Nephron (organoid): ENCODE measurements at regions not wholly inside any gene's neighbourhood (a gene's known extent, or its start where the extent isn't known, plus 50 kb on each side); places are given as distances from the start of the nearest gene placed in this dataset.

Source experiments
- H3K27ac Mint-ChIP-seq, 3 experiments: 2 replicates each; pipeline ENCODE4 v1.8.0; 2020; ENCODE audit warnings: mixed read lengths in 3 of 3, mild to moderate bottlenecking in 2 of 3, moderate library complexity in 1 of 3
- H3K27me3 Mint-ChIP-seq: 2 replicates; pipeline ENCODE4 v1.8.0; 2021; ENCODE audit warnings: low read depth, mild to moderate bottlenecking, moderate library complexity, mixed read lengths
- H3K36me3 Mint-ChIP-seq: 2 replicates; pipeline ENCODE4 v1.8.0; 2020; ENCODE audit warnings: low read depth, mixed read lengths
- H3K4me1 Mint-ChIP-seq: 2 replicates; pipeline ENCODE4 v1.8.0; 2020; ENCODE audit warnings: mixed read lengths
- H3K4me3 Mint-ChIP-seq, 3 experiments: 2 replicates each; pipeline ENCODE4 v1.8.0; 2020; ENCODE audit warnings: mild to moderate bottlenecking in 3 of 3, mixed read lengths in 3 of 3, moderate library complexity in 2 of 3
- H3K9me3 Mint-ChIP-seq: 2 replicates; pipeline ENCODE4 v1.8.0; 2020; ENCODE audit warnings: mixed read lengths
- CTCF ChIP-seq, 3 experiments: fragments of 200-600 bp; sonication (generic); IDR thresholded peaks; one replicate each; pipeline ENCODE4 v1.5.0; 2021; ENCODE audit warnings: antibody characterized with exemption in 3 of 3; ENCODE audit not compliant: unreplicated experiment in 3 of 3

- no peak overlapping the region for H3K4me3 Mint-ChIP-seq
- no peaks in the 10 kb centered on the region for H3K27me3 Mint-ChIP-seq
- no peak for TF ChIP-seq CTCF (IDR thresholded peaks at IDR 0.05; ENCODE audit: unreplicated experiment in 3 of 3)
- H3K4me1 Mint-ChIP-seq = peaks cover 5% of the 10 kb centered on the region
- no peak overlapping the region for H3K27ac Mint-ChIP-seq
- H3K36me3 Mint-ChIP-seq = peaks cover 4% of the 10 kb centered on the region
- peaks cover 23% of the 10 kb centered on the region for H3K9me3 Mint-ChIP-seq
Measured at GRCh38 chr11:103824116-103824515, 212.3 kb upstream of the DDI1 start.

GRCh38 chr11:103825469-103825868, 211.0 kb upstream of the DDI1 start:
- H3K27ac Mint-ChIP-seq = no peak overlapping the region
- H3K4me3 Mint-ChIP-seq = no peak overlapping the region
- peaks cover 5% of the 10 kb centered on the region for H3K4me1 Mint-ChIP-seq
- H3K36me3 Mint-ChIP-seq = peaks cover 4% of the 10 kb centered on the region
- no peaks in the 10 kb centered on the region for H3K27me3 Mint-ChIP-seq
- TF ChIP-seq CTCF (IDR thresholded peaks at IDR 0.05; ENCODE audit: unreplicated experiment in 3 of 3) = no peak
- peaks cover 18% of the 10 kb centered on the region for H3K9me3 Mint-ChIP-seq

- Mint-ChIP-seq H3K9me3 (peaks cover 16% of the 10 kb centered on the region), H3K4me3 (no peak overlapping the region), H3K27me3 (peaks cover 3% of the 10 kb centered on the region), H3K4me1 (peaks cover 5% of the 10 kb centered on the region), H3K27ac (peak overlapping the region in 2 of 3 experiments; percentile 12 to 44), H3K36me3 (no peaks in the 10 kb centered on the region)
- TF ChIP-seq CTCF (IDR thresholded peaks at IDR 0.05; ENCODE audit: unreplicated experiment in 3 of 3) = no peak
Measured at GRCh38 chr11:103826856-103827255, 209.6 kb upstream of the DDI1 start.

- H3K9me3 Mint-ChIP-seq = peaks cover 39% of the 10 kb centered on the region
- no peak overlapping the region for H3K27ac Mint-ChIP-seq
- H3K36me3 Mint-ChIP-seq = peaks cover 7% of the 10 kb centered on the region
- H3K27me3 Mint-ChIP-seq = peaks cover 3% of the 10 kb centered on the region
- no peak overlapping the region for H3K4me3 Mint-ChIP-seq
- peaks cover 5% of the 10 kb centered on the region for H3K4me1 Mint-ChIP-seq
- no peak for TF ChIP-seq CTCF (IDR thresholded peaks at IDR 0.05; ENCODE audit: unreplicated experiment in 3 of 3)
Measured at GRCh38 chr11:103829596-103829995, 206.8 kb upstream of the DDI1 start.

- Mint-ChIP-seq H3K27ac (no peak overlapping the region), H3K36me3 (peaks cover 7% of the 10 kb centered on the region), H3K4me1 (peaks cover 5% of the 10 kb centered on the region), H3K9me3 (peaks cover 42% of the 10 kb centered on the region), H3K4me3 (no peak overlapping the region), H3K27me3 (peaks cover 3% of the 10 kb centered on the region)
- TF ChIP-seq CTCF (IDR thresholded peaks at IDR 0.05; ENCODE audit: unreplicated experiment in 3 of 3) = no peak
Measured at GRCh38 chr11:103830205-103830604, 206.2 kb upstream of the DDI1 start.

- Mint-ChIP-seq H3K4me1 (no peaks in the 10 kb centered on the region), H3K9me3 (peaks cover 54% of the 10 kb centered on the region), H3K27me3 (peaks cover 3% of the 10 kb centered on the region), H3K27ac (no peak overlapping the region), H3K4me3 (no peak overlapping the region), H3K36me3 (peaks cover 7% of the 10 kb centered on the region)
- no peak for TF ChIP-seq CTCF (IDR thresholded peaks at IDR 0.05; ENCODE audit: unreplicated experiment in 3 of 3)
Measured at GRCh38 chr11:103832762-103833161, 203.7 kb upstream of the DDI1 start.
